Posterior cingulate gyrus (tissue), 11 donors: ENCODE measurements at regions not wholly inside any gene's neighbourhood (a gene's known extent, or its start where the extent isn't known, plus 50 kb on each side); places are given as distances from the start of the nearest gene placed in this dataset.
"Not testable (repeated sequence)": the region's sequence is repeated elsewhere in the genome, so short reads cannot be mapped to it uniquely, and the experiment has no call there.

Experiments
- DNase-seq, 10 donors: peaks; one replicate each; pipeline versions ENCODE4 v3.0.0 to v3.0.0-alpha.2; 2020 to 2021; ENCODE audit warnings: mixed read lengths in 3 of 10
- intact Hi-C: fragments of 100-400 bp; cut with DNase I; formaldehyde crosslinking; loops from one replicate; pipeline ENCODE4 v1.15.1; 2023

- intact Hi-C loops: no loop called here
- DNase-seq: no peak
Observed at GRCh38 chr3:20527368-20527767, 341.4 kb upstream of the SGO1 start.

- intact Hi-C loops: no loop called here
- DNase-seq: no peak
Observed at GRCh38 chr3:20524328-20524727, 338.3 kb upstream of the SGO1 start.

- DNase-seq: no peak
- intact Hi-C loops: no loop called here
Observed at GRCh38 chr3:20523293-20523692, 337.3 kb upstream of the SGO1 start.

GRCh38 chr3:20517316-20517715 is 331.3 kb upstream of the SGO1 start:
- DNase-seq: peak in 1 of 10 donors; percentile 64
- intact Hi-C loops: loop anchor here (10.0 kb wide), 1 partner anchor 1377 kb away; no protein-coding TSS in a partner anchor

GRCh38 chr3:20516311-20516710 is 330.3 kb upstream of the SGO1 start:
- intact Hi-C loops: loop anchor here (10.0 kb wide), 1 partner anchor 1378 kb away; no protein-coding TSS in a partner anchor
- DNase-seq: no peak

- no peak for DNase-seq
Observed at GRCh38 chr3:20515834-20516233, 329.8 kb upstream of the SGO1 start.

GRCh38 chr3:20511863-20512505 is 326.0 kb upstream of the SGO1 start:
- intact Hi-C loops: loop anchor here (2.0 to 10.0 kb wide), 3 partner anchors 973 to 1605 kb away; no protein-coding TSS in a partner anchor
- DNase-seq: peak in 2 of 10 donors; percentile 29 to 32

More at GRCh38 chr3:20515834-20516233, 329.8 kb upstream of the SGO1 start:
- intact Hi-C loops: loop anchor here (10.0 kb wide), 1 partner anchor 1379 kb away; no protein-coding TSS in a partner anchor

GRCh38 chr3:20510396-20510795 is 324.4 kb upstream of the SGO1 start:
- no peak for DNase-seq
- intact Hi-C loops: loop anchor here (2.0 to 10.0 kb wide), 3 partner anchors 974 to 1607 kb away; no protein-coding TSS in a partner anchor

GRCh38 chr3:20503394-20504082 is 317.5 kb upstream of the SGO1 start:
- no peak for DNase-seq
- intact Hi-C loops: no loop called here

GRCh38 chr3:20490996-20491395 is 305.0 kb upstream of the SGO1 start:
- DNase-seq: no peak
- intact Hi-C loops: no loop called here

- DNase-seq: no peak
- intact Hi-C loops: no loop called here
Observed at GRCh38 chr3:20488151-20488550, 302.1 kb upstream of the SGO1 start.

- DNase-seq: no peak
- intact Hi-C loops: no loop called here
Observed at GRCh38 chr3:20484126-20484525, 298.1 kb upstream of the SGO1 start.

GRCh38 chr3:20482350-20482749 is 296.3 kb upstream of the SGO1 start:
- intact Hi-C loops: no loop called here

GRCh38 chr3:20480786-20481365 is 294.9 kb upstream of the SGO1 start:
- intact Hi-C loops: no loop called here
- no peak for DNase-seq

More at GRCh38 chr3:20482350-20482749, 296.3 kb upstream of the SGO1 start:
- DNase-seq: no peak

GRCh38 chr3:20478436-20478835 is 292.4 kb upstream of the SGO1 start:
- intact Hi-C loops: no loop called here
- no peak for DNase-seq

- intact Hi-C loops, DNase-seq: not testable (repeated sequence)
Observed at GRCh38 chr3:20464237-20464636, 278.2 kb upstream of the SGO1 start.

- intact Hi-C loops: no loop called here
- no peak for DNase-seq
Observed at GRCh38 chr3:20462723-20463122, 276.7 kb upstream of the SGO1 start.

GRCh38 chr3:20462226-20462625 is 276.2 kb upstream of the SGO1 start:
- no peak for DNase-seq

GRCh38 chr3:20458994-20459716 is 273.1 kb upstream of the SGO1 start:
- intact Hi-C loops: no loop called here
- DNase-seq: no peak

More at GRCh38 chr3:20462226-20462625, 276.2 kb upstream of the SGO1 start:
- intact Hi-C loops: no loop called here

- DNase-seq: no peak
- intact Hi-C loops: no loop called here
Observed at GRCh38 chr3:20456511-20456910, 270.5 kb upstream of the SGO1 start.

GRCh38 chr3:20451170-20451569 is 265.2 kb upstream of the SGO1 start:
- no peak for DNase-seq
- intact Hi-C loops: no loop called here
